ENCODE measurements at regions not wholly inside any gene's neighbourhood (a gene's known extent, or its start where the extent isn't known, plus 50 kb on each side); places are given as distances from the start of the nearest gene placed in this dataset.

- no peak for TF ChIP-seq POLR2A (IDR thresholded peaks at IDR 0.05; ENCODE audit: low read depth, low read length)
- TF ChIP-seq POLR2AphosphoS5 (IDR thresholded peaks at IDR 0.05; ENCODE audit: low read depth, low read length): no peak
- TF ChIP-seq TAF1 (IDR thresholded peaks at IDR 0.05; ENCODE audit: borderline replicate concordance, low read depth, low read length): no peak
These were observed 895.6 kb upstream of the ROBO1 start for GRCh38 chr3:80663426-80663825.
